ACC112 (cell line): ENCODE measurements at regions not wholly inside any gene's neighbourhood (a gene's known extent, or its start where the extent isn't known, plus 50 kb on each side); places are given as distances from the start of the nearest gene placed in this dataset.

Experiments
- H2AFZ ChIP-seq: fragments of 200-600 bp; sonication (generic); one replicate; pipeline ENCODE4 v1.6.0; 2017; ENCODE audit warnings: antibody characterized with exemption, low read length; ENCODE audit not compliant: unreplicated experiment
- H3K27ac ChIP-seq: fragments of 200-600 bp; sonication (generic); 2 replicates; pipeline ENCODE4 v1.5.1; 2014; ENCODE audit warnings: low read depth, mild to moderate bottlenecking, antibody characterized with exemption, low read length, moderate library complexity
- H3K27me3 ChIP-seq: fragments of 200-600 bp; sonication (generic); 2 replicates; pipeline ENCODE4 v1.6.1; 2014; ENCODE audit warnings: mild to moderate bottlenecking, antibody characterized with exemption, low read length, moderate library complexity, mixed read lengths; ENCODE audit not compliant: insufficient read depth
- H3K36me3 ChIP-seq: fragments of 200-600 bp; sonication (generic); 2 replicates; pipeline ENCODE4 v1.6.1; 2016; ENCODE audit warnings: mild to moderate bottlenecking, antibody characterized with exemption, low read length, moderate library complexity, mixed read lengths; ENCODE audit not compliant: insufficient read depth
- H3K4me1 ChIP-seq: fragments of 200-600 bp; sonication (generic); one replicate; pipeline ENCODE4 v1.6.1; 2016; ENCODE audit warnings: low read length, mixed read lengths; ENCODE audit not compliant: insufficient read depth, unreplicated experiment, control insufficient read depth
- H3K4me3 ChIP-seq: fragments of 200-600 bp; sonication (generic); 2 replicates; pipeline ENCODE4 v1.5.1; 2014; ENCODE audit warnings: mild to moderate bottlenecking, low read depth, low read length
- H3K79me2 ChIP-seq: fragments of 200-600 bp; sonication (generic); one replicate; pipeline ENCODE4 v1.6.0; 2016; ENCODE audit warnings: low read length; ENCODE audit not compliant: control insufficient read depth, unreplicated experiment, insufficient read depth

GRCh38 chr10:60572511-60573194 is 183.0 kb upstream of the ANK3 start:
- peaks cover 5% of the 10 kb centered on the region for H3K4me1 ChIP-seq

GRCh38 chr10:60570896-60571295 is 181.2 kb upstream of the ANK3 start:
- no peaks in the 10 kb centered on the region for H3K4me1 ChIP-seq
- no peaks in the 10 kb centered on the region for H3K27me3 ChIP-seq
- no peak overlapping the region for H2AFZ ChIP-seq
- no peaks in the 10 kb centered on the region for H3K36me3 ChIP-seq
- H3K27ac ChIP-seq, result no peak overlapping the region
- no peaks in the 10 kb centered on the region for H3K79me2 ChIP-seq
- H3K4me3 ChIP-seq, result no peak overlapping the region

More at GRCh38 chr10:60572511-60573194, 183.0 kb upstream of the ANK3 start:
- no peaks in the 10 kb centered on the region for H3K36me3 ChIP-seq
- H3K27me3 ChIP-seq, result no peaks in the 10 kb centered on the region
- peak overlapping the region; percentile 79 for H3K4me3 ChIP-seq
- peak overlapping the region; percentile 97 for H2AFZ ChIP-seq
- H3K27ac ChIP-seq, result no peak overlapping the region
- H3K79me2 ChIP-seq, result no peaks in the 10 kb centered on the region

- Histone ChIP-seq H3K27ac (no peak overlapping the region), H3K36me3 (no peaks in the 10 kb centered on the region), H3K4me3 (no peak overlapping the region), H3K27me3 (no peaks in the 10 kb centered on the region), H2AFZ (no peak overlapping the region), H3K4me1 (no peaks in the 10 kb centered on the region), H3K79me2 (no peaks in the 10 kb centered on the region)
Observed at GRCh38 chr10:60570272-60570865, 180.7 kb upstream of the ANK3 start.

- no peaks in the 10 kb centered on the region for H3K4me1 ChIP-seq
- no peak overlapping the region for H3K4me3 ChIP-seq
- H2AFZ ChIP-seq, result no peak overlapping the region
- H3K27ac ChIP-seq, result no peak overlapping the region
- H3K79me2 ChIP-seq, result no peaks in the 10 kb centered on the region
- no peaks in the 10 kb centered on the region for H3K36me3 ChIP-seq
- no peaks in the 10 kb centered on the region for H3K27me3 ChIP-seq
Observed at GRCh38 chr10:60569681-60570080, 180.0 kb upstream of the ANK3 start.

- Histone ChIP-seq H3K36me3 (no peaks in the 10 kb centered on the region), H3K4me3 (no peak overlapping the region), H3K27me3 (no peaks in the 10 kb centered on the region), H3K27ac (no peak overlapping the region), H2AFZ (no peak overlapping the region), H3K4me1 (peaks cover 4% of the 10 kb centered on the region), H3K79me2 (no peaks in the 10 kb centered on the region)
Observed at GRCh38 chr10:60566096-60566495, 176.4 kb upstream of the ANK3 start.

GRCh38 chr10:60565492-60565891 is 175.8 kb upstream of the ANK3 start:
- Histone ChIP-seq H3K4me1 (peaks cover 4% of the 10 kb centered on the region), H3K27ac (no peak overlapping the region)

GRCh38 chr10:60564475-60564874 is 174.8 kb upstream of the ANK3 start:
- Histone ChIP-seq H3K36me3 (no peaks in the 10 kb centered on the region), H2AFZ (no peak overlapping the region), H3K79me2 (no peaks in the 10 kb centered on the region), H3K27ac (no peak overlapping the region), H3K4me1 (peaks cover 4% of the 10 kb centered on the region), H3K27me3 (no peaks in the 10 kb centered on the region), H3K4me3 (no peak overlapping the region)

More at GRCh38 chr10:60565492-60565891, 175.8 kb upstream of the ANK3 start:
- Histone ChIP-seq H3K4me3 (no peak overlapping the region), H3K79me2 (no peaks in the 10 kb centered on the region), H3K27me3 (no peaks in the 10 kb centered on the region), H3K36me3 (no peaks in the 10 kb centered on the region), H2AFZ (no peak overlapping the region)

- no peaks in the 10 kb centered on the region for H3K27me3 ChIP-seq
- H3K36me3 ChIP-seq, result no peaks in the 10 kb centered on the region
- H3K27ac ChIP-seq, result no peak overlapping the region
- no peak overlapping the region for H3K4me3 ChIP-seq
- peaks cover 4% of the 10 kb centered on the region for H3K4me1 ChIP-seq
- H2AFZ ChIP-seq, result no peak overlapping the region
- no peaks in the 10 kb centered on the region for H3K79me2 ChIP-seq
Observed at GRCh38 chr10:60560451-60560850, 170.8 kb upstream of the ANK3 start.

- Histone ChIP-seq H3K4me1 (no peaks in the 10 kb centered on the region), H3K4me3 (no peak overlapping the region), H3K79me2 (no peaks in the 10 kb centered on the region), H3K36me3 (no peaks in the 10 kb centered on the region), H3K27me3 (no peaks in the 10 kb centered on the region), H2AFZ (no peak overlapping the region), H3K27ac (no peak overlapping the region)
Observed at GRCh38 chr10:60555700-60556099, 166.0 kb upstream of the ANK3 start.

- H3K36me3 ChIP-seq, result no peaks in the 10 kb centered on the region
- H3K4me1 ChIP-seq, result no peaks in the 10 kb centered on the region
- H3K79me2 ChIP-seq, result no peaks in the 10 kb centered on the region
- H3K27me3 ChIP-seq, result no peaks in the 10 kb centered on the region
- H3K27ac ChIP-seq, result no peak overlapping the region
- no peak overlapping the region for H2AFZ ChIP-seq
- no peak overlapping the region for H3K4me3 ChIP-seq
Observed at GRCh38 chr10:60549686-60550085, 160.0 kb upstream of the ANK3 start.

- no peaks in the 10 kb centered on the region for H3K36me3 ChIP-seq
- H3K27ac ChIP-seq, result no peak overlapping the region
- no peak overlapping the region for H2AFZ ChIP-seq
- no peaks in the 10 kb centered on the region for H3K79me2 ChIP-seq
- H3K27me3 ChIP-seq, result no peaks in the 10 kb centered on the region
- H3K4me3 ChIP-seq, result no peak overlapping the region
- peaks cover 10% of the 10 kb centered on the region for H3K4me1 ChIP-seq
Observed at GRCh38 chr10:60542657-60543056, 153.0 kb upstream of the ANK3 start.
